D721Med (cell line): ENCODE measurements at regions not wholly inside any gene's neighbourhood (a gene's known extent, or its start where the extent isn't known, plus 50 kb on each side); places are given as distances from the start of the nearest gene placed in this dataset.

ENCODE experiments used
- DNase-seq: peaks from one replicate; pipeline ENCODE4 v3.0.0; 2011; ENCODE audit warnings: low spot score; ENCODE audit not compliant: insufficient read length
- FAIRE-seq: peaks from 2 replicates; lab custom pipeline; 2011; peaks lifted over from hg19 to GRCh38; lab: Jason Lieb, UNC
- TF ChIP-seq, protein P1 (sequence below): IDR thresholded peaks from 2 replicates; pipeline ENCODE4 v1.5.1; 2012; ENCODE audit warnings: mild to moderate bottlenecking, control low read depth; ENCODE audit not compliant: insufficient read depth; ENCODE audit errors: missing control alignments

DNA sequence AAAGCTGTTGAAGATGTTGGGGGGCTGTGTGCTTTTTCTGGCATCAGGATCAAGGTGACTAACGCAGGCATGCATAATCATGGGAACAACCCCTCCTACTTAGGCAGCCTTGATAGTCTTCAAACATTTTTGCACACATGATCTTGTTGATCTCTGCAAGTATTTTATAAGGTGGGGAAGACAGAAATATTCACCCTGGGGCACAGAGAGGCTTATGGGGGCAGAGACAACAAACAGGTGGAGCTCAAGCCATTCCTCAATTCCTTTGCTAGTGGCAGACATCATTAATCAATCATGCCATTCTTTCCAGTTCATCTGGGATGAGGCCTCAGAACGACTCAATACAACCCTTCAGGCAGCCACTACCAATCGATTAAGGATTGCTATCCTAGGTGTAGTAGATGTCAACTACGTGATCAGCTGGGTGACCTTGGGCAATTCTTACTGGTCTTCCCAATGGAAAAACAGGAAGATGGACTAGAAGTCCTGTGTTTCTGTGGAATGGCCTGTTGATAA is 110.3 kb upstream of the SMAD3 start:
- TF ChIP-seq, protein P1, sequence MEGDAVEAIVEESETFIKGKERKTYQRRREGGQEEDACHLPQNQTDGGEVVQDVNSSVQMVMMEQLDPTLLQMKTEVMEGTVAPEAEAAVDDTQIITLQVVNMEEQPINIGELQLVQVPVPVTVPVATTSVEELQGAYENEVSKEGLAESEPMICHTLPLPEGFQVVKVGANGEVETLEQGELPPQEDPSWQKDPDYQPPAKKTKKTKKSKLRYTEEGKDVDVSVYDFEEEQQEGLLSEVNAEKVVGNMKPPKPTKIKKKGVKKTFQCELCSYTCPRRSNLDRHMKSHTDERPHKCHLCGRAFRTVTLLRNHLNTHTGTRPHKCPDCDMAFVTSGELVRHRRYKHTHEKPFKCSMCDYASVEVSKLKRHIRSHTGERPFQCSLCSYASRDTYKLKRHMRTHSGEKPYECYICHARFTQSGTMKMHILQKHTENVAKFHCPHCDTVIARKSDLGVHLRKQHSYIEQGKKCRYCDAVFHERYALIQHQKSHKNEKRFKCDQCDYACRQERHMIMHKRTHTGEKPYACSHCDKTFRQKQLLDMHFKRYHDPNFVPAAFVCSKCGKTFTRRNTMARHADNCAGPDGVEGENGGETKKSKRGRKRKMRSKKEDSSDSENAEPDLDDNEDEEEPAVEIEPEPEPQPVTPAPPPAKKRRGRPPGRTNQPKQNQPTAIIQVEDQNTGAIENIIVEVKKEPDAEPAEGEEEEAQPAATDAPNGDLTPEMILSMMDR, result no peak
- no peak for DNase-seq
- FAIRE-seq, result no peak

DNA sequence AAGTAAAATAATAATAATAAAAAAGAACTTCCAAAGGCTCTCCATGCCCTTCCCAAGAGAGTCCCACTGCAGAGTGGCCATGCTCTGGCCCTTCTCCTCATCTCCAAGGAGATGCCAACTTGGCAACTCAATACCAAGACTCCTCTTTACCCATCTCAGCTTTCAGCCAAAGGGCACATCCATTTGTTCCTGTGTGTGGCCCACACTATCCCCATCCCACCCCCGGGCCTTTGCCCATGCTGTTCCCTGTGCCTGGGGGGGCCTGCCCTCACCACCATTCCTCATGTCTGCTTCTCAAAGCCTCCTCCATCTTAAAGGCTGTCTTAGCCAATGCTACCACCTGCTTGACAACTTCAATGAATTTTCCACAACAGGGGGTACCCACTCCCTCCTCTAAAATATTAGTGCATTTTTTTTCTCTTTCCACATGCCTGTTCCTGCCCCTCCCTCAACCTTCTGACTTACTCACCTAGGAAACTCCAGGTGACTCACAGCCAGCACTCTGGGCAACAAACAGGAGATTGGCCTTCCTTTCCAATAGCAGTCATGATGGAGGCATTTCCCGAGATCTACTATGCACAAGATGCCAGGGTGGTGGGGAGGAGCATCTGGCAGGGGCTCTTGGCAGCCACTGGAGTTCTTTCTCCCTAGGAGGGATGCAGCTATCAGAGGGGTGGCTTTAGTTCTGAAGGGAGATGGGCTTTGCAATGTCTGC is 109.4 kb upstream of the SMAD3 start:
- DNase-seq, result no peak
- TF ChIP-seq, protein P1, result no peak
- no peak for FAIRE-seq

DNA sequence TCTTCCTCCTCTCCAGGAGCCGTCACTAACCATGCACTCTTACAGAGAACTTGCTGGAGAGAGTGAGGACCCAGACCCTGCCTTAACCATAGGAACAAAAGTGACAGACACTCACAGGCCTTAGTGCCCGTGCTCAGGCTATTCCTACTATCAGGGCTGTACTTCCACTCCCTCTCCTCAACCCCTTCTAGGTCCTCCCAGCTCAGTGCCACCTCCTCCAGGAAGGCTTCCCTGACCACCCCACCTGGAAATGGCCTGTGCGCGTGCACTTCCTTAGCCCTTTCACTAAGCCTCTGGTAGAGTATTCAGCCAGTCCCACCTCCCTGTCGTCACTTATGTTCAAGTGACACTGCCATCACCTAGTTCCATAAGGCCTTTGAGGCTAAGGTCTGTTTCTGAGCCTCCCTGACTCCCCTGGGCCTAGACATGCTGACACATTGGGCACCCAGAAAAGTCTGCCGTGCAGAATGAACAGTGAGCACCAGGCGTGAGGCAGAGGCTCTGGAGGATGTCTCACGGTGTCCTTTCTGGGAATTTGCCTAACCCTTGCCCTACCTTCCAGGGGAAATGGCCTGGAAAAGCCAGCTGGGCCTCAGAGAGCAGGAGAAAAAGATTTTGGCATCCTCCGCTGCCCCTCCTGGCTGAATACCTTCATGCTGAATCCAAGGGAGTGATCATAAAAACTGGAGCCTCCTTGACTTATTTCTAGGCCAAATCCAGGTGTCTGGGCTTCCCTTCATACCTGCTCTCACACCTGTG is 108.6 kb upstream of the SMAD3 start:
- TF ChIP-seq, protein P1, result no peak
- DNase-seq, result no peak
- no peak for FAIRE-seq

DNA sequence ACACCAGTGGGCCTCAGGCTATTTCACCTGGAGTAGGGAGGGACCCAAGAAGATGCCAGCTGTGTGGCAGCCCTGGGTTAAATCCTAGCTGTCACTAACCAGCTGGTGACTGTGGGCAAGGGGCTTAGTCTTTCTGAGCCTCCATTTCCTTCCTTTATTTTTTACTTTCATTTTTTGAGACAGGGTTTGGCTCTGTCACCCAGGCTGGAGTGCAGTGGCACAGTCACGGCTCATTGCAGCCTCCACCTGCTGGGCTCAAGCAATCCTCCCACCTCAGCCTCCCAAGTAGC is 108.0 kb upstream of the SMAD3 start:
- FAIRE-seq (no peak), DNase-seq (no peak)
- TF ChIP-seq, protein P1, result no peak

DNA sequence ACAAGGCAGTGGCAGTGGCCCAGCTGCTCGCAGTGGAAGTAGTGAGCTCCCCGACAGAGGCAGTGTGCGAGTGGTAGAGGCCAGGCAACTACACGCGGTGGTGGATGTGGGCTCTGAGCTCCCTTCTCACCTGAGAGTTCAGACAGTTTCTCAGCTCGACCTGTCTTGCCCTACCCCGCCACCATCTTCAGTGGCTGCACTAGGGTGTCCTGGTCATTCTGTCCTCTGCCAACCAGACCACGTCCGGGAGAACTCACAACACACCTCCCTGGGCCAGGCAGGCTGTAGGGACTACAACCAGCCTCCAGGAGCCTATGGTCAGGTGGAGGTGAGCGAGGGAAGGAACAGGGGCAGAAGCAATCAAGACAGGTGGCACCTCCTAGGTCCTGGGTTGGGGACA is 106.3 kb upstream of the SMAD3 start:
- no peak for FAIRE-seq
- TF ChIP-seq, protein P1, result no peak
- no peak for DNase-seq

DNA sequence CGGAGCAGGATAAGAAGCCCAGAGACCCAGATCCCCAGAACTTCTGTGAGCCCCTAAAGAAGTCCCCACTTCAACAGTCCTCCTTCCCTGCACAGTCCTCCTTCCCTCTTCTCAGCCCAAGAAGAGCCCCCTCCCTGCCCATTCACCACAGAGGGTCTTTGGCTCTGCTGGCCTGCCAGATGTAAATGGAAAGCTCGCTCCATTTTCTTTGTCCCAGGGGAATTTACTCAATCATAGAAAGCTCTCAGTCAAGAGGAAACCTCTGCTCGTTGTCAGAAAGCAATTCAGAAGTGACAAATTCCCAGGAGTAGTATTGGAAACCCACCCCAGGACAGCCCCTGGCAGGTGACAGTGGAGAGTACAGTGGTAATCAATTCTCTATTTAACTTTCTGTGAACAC is 105.5 kb upstream of the SMAD3 start:
- DNase-seq, result no peak
- TF ChIP-seq, protein P1, result no peak
- no peak for FAIRE-seq

DNA sequence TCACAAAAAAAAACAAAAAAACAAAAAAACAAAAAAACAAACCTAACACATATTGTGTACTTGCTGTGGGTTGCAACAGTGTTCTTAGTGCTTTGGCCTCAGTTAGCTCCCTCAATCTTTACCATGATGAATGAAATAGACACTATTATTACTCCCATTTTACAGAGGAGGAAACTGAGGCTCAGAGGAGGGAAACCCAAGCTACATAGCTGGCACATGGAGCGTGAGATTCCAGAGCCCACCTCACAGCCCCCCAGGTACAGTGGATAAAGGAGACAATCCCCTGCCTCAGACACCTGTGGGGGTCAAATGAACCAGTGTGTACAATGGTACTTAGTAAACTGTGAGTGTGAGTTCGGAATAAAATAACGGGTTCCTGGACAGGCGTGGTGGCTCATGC is 104.9 kb upstream of the SMAD3 start:
- FAIRE-seq, result no peak
- TF ChIP-seq, protein P1, result no peak
- no peak for DNase-seq
